CD4-positive, alpha-beta T cell treated with Interleukin-17A for 4 hours (primary cell): ENCODE measurements at regions not wholly inside any gene's neighbourhood (a gene's known extent, or its start where the extent isn't known, plus 50 kb on each side); places are given as distances from the start of the nearest gene placed in this dataset.

Source experiments
- DNase-seq: peaks from one replicate; pipeline ENCODE4 v3.0.0-alpha.2; 2020; ENCODE audit warnings: mixed read lengths

DNA sequence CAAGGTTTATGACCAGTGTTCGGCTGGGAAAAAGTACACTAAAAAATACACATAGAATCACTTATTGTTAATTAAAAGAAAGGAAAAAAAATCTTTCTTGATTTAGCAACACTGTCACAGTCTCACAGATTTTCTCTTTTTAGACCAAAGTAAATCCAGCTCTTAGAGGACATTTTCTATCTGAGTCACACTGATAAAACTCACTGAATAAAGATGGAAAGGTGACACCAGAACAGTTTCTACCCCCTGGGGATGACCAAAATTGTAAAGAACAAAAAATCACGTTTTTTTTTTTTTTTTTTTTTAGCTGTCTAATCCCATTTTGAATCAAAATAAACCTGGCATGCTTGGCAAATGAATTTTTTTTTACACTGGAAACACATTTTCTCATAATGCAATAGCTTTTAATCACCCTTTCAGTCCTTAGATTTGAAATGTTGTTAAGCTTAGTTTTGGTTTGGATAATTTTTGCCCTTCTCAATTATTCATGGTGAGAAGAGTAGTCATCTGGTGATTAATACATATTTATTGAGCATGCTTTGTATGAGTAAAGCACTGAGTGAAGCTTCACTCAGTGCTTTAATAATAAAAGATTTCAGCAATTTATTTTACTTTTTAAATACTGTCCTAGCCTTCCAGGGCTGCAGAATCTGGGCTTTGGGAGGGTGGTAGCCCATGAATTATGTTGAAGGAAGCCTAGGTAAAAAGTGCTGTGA is 886.3 kb downstream of the SLC4A3 start:
- no peak for DNase-seq

DNA sequence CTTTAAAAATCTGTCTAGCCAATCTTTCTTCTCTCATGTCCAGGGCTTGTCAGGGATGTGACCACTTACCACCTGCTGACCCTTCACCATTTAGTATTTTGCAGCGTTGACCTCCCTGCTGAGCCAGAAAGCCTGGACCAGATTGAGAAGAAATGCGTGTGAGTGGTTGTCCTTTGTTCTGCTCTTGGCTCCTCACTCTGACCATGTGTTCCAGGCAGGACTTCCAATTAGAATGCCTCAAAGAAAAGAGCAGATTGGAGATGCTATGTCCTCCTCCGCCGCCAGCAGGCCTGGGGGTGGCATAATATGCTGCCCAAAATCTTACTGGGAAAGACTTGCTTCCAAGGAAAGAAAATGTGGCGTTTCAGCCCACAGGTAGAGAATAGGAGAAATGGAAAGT is 894.1 kb downstream of the SLC4A3 start:
- no peak for DNase-seq

DNA sequence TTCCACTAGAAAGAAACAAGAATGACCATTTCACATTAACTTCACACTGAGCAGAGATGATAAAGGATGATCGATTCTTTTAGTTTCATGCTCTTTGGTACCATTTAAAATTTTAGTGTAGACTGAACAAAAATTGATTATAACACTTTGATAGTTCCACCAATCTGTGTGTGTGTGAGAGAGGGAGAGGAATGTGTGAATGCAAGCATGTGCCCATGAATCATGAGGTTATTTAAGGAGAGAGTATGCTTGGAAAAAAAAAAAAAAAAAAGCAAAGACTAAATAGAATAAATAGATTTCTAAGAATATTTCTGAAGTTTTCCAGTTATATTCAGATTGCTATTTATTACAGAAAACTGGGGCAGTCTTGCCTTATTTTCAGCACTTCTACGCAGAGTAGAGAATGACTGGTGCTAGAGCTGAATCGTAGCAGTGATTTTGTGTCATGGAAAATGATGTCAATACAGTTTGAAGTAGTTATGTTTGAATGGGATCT is 900.8 kb downstream of the SLC4A3 start:
- no peak for DNase-seq

DNA sequence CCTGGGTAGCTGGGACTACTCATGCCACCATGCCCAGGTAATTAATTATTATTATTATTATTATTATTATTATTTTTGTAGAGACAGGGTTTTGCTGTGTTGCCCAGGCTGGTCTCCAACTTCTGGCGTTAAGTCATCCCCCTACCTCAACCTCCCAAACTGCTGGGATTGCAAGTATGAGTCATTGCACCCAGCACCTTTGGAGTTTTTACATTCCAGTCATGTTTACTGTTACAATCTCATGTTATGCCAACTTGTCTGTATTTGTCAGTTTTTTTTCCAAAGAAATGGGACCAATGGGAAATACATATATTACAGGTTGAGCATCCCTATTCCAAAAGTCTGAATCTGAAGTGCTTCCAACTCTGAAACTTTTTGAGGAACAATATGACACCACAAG is 903.8 kb downstream of the SLC4A3 start:
- DNase-seq: no peak

DNA sequence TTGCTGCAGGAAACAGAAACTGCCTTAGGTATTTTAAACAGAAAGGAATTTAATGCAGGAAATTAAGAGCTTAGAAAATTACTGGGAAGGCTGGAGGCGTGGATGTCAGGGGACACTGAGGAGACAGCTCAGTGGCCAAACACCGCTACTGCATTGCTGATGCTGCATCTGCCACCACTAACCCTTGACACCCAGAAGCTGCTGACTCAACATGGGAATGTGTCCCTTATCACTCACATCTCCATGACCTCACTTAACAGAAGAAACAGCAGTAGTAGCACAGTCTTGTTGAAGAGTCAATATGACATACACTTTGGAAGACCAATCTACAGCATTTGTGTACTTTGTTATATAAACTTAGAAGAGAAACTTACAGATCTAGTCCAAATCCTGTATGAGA is 906.1 kb downstream of the SLC4A3 start:
- DNase-seq: no peak

DNA sequence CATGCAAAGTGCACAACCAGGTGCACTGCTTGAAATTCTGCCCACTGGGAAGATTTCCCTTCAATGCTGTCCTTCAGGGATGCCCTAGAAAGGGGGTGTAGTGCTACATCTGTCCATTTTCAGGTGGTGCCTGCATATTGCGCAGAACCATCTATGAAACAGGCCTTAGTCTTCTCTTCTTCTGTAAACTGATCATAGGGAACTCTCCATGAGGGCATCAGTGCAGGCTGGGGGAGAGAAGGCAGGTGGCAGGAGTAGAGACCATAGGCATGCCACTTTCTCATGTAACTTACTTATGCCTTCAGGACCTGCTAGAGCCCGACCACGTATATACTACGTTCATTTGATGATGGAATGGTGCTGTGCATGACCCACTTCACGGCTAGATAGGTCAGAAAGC is 912.1 kb downstream of the SLC4A3 start:
- no peak for DNase-seq

DNA sequence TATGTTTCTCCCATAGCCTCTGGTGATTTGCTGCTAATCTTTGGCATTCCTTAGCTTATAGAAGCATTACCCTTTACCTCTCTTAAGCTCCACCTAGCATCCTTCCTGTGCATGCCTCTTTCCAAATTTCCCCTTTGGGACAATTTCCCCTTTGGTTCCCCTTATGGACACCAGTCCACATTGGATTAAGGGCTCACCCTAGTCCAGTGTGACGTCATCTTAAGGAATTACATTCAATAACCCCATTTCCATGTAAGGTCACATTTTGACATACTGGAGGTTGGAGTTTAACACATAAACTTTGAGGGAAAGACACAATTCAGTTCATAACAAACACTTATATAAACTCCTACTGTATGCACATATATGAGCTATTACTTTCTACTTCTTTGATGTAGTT is 916.6 kb downstream of the SLC4A3 start:
- no peak for DNase-seq

DNA sequence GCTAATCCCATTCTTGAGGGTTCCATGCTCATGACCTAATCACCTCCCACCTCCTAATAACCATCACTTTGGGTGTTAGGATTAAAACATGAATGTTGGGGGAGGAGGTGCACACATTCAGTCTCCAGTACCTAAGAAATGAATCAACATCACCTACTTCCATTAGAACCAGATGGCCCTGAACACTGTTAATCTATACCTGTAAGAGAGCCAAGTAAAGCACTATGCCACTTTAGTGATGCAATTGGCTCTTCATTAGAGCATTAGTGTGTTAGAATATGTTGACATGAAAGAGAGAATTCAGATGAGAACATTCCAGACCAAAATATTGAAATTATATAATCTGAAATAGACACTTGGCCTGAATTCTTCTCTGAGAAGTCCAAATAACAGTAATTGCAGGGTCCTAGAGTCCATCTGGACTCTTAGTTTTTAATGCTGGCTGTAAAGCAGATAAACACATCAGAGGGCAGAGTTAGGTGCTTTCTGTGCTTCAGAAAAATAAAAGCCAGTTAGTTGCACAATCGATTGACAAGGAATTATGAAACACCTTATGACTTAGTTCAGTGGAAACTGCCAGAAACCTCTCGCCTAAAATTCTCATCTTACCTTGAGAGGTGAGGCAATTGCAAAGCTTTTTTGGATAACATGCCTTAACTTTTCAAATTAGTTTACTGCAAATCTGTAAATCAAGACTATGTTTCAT is 923.7 kb downstream of the SLC4A3 start:
- no peak for DNase-seq

DNA sequence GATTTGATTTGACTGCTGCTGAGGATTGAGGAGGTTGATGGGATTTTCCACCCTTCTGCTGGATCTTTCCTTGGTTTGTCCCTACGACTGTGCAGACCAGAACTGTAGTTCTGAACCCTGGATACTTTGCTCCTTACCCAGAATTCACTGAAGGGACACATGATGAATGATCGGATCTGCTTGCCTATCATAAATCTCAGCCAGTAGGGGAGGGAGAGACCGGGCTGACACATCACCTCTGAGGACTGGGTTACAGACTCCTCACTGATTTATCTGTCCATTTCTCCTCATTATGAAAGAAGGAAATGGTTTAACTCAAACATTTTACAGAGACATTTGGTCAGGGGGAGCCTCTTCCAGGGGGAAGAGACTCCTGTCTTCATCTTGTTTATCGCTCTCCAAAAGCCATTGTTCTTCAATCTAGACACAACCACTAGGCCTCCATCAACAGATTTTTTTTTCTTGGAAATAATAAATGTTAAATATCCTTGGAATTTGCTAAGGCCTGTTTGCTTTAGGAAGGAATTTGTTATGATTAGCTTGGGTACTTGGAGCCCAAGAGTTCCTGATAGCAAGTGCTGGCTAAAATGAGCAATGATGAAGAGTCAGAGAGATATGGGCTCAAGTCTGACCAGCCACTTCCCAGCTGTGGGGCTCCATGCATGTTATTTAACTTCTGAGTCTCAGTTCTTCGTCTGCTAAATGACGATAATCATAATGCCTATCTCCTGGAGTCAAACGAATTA is 925.5 kb downstream of the SLC4A3 start:
- DNase-seq: no peak

DNA sequence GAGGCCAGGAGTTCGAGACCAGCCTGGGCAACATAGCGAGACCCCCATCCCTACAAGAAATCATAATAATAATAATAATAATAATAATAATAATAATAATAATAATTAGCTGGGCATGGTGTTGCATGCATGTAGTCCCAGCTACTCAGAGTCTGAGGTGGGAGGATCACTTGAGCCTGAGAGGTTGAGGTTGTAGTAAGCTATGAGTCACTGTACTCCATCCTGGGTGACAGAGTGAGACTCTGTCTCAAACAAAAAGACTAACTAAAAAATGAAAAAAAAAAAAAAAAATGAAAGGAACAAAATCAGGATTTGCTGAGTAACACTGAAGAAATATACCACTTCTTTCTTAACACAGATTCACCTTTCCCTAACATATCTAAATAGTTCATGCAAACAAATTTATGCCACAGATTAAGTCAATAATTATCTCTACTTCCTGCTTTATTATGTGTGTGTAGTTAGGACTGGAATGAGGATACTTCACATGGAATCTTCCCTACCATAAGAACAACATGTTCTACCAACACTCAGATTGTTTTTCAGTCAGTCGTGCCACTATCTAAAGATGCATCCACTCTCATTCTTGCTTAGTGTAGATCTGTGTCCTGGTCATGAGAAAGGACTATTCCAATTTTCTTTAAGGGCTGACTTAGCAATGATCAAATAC is 928.7 kb downstream of the SLC4A3 start:
- DNase-seq: no peak

DNA sequence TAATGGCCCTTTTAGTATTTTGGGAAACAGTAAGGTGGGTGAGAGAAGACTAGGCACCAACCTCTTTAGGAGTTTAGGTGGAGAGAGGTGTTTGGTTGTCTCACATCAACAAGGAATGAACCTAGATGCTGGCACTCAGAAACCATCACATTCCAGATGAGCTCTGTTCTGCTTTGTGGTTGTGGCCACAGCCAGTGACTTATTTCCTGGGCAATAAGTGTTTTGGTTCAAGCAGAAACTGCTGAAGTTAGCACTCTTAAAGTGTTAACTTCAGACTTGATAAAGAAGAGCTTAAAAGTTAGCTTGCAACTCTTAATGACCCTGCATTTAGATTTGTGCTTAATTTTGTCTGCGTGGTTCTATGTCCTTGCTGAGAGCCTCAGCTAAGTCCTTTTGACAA is 929.2 kb downstream of the SLC4A3 start:
- DNase-seq: no peak

DNA sequence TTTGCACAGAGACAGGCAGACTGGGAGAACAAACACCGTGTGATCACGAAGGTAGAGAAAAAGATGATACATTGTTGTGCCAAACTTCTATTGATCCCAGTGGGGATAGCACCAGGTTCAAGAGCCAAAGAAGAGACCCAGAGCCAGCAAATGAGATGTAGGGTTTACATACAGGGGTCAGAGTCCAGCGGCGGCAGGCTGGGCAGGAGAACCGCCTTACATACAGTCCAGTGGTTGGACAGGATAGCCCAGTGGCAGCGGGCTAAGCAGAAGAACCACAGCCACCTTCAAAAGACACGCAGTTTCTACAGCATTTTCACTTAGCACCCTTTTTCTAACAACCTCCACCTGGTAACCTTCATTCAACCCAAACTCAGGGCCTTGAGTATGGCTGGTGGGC is 932.8 kb downstream of the SLC4A3 start:
- DNase-seq: no peak

DNA sequence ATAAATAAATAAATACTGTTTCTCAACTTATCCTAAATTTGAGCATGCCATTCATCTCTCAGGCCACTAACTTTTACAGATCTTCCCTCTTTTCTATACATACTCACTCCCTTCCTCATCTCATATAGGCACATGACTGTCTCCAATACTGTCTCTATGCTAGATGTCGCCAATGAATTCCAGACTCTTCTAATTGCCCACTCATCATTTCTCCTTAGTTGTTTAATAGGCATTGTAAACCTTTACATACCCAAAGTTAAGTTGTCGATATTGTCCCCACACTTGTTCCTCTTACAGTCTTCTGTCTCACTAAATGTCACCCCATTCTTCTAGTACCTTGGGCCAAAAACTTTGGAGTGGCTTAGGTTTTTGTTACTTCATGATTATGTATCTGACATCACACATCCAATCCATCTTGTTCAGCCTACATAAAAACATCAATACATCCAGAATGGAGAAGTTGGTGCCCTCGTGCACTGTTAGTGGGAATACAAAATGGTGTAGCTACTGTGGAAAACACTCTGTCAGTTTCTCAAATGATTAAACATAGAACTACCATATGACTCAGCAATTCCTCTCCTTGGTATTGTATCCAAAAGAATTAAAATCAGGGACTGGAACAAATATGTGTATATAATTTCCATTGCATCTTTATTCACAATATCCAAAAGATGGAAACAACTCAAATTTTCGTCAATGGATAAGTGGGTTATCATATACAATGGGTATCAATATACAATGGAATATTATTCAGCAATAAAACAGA is 935.1 kb downstream of the SLC4A3 start:
- DNase-seq: no peak

DNA sequence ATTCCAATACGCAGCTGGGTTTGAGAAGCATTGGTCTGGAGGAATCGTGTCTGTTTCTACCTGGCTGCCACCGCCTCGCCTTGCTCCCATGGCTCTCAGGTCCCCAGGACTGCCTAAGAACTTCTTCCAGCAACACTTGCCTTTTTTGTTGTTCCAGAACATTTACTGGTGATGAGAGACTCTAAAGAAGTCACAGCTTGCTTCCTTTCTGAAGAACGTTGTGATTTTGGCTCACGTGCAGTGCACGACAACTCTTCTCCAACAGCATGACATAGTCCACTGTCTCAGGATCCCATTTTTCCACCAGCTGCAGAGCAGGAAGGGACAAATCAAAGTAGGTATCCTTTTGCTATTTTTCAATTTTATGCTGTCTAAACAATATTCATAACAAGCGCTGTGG is 940.9 kb downstream of the SLC4A3 start:
- no peak for DNase-seq

DNA sequence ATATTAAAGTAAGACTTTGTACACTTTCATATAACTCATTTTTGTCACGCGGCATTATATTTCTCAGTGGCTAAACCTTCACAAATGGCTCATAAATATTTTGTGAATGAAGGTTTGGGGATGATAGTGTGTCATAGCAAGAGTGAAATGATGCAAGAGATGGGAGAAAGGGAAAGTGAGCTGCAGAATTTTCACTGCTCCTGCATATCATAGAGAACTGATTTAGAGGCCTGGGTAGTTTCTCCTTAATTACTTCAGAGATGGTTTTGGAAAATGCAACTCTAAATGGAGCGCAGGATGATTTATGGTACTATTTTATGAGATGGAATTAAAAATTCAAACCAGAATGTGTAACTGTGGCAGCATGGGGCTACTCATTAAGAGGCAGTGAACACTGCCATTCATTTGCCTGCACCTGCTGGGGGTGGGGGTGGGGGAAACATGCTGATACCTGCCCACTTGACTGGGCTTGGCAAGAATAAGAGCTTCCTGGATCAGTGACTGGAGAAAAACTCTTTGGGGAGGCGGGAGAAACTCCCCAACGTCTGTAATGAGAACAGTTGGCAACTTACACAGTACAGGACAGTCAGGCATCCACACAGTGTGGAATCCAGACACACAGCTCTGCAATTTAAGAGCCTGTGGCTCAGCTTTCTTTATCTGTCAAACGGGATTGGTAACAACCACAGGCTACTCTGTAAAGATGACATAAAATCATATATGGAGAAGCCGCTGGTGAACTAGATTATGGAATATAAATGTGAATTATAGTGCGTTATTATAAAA is 941.9 kb downstream of the SLC4A3 start:
- no peak for DNase-seq

DNA sequence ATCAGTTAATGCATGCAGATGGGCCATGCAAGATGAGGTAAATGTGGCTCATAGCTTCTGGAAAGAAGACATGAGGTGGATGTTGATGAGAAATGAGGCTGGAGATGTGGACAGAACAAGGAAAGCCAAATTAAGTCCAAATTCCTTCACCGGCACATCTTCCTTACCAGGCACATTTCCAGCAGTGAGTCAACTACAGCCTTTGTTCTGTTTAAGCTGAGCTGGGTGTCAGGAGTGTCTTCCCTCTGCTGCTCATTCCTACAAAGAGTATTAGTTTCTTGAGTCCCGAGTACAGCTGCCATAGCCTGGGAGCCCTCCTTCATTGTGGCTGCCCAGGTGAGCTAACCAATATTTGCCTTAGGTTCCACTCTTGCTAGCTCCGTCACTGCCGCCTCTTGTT is 945.0 kb downstream of the SLC4A3 start:
- no peak for DNase-seq

DNA sequence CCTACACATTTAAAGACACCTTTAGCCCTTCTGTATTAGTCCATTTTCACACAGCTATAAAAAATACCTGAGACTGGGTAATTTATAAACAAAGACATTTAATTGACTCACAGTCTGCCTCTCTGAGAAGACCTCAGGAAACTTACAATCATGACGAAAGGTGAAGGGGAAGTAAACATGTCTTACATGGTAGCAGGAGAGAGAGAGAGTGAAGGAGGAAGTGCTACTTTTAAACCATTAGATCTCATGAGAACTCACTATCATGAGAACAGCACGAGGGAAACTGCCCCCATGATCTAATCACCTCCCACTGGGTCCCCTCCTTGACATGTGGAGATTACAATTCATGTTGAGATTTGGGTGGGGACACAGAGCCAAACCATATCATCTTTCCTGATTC is 946.6 kb downstream of the SLC4A3 start:
- no peak for DNase-seq

DNA sequence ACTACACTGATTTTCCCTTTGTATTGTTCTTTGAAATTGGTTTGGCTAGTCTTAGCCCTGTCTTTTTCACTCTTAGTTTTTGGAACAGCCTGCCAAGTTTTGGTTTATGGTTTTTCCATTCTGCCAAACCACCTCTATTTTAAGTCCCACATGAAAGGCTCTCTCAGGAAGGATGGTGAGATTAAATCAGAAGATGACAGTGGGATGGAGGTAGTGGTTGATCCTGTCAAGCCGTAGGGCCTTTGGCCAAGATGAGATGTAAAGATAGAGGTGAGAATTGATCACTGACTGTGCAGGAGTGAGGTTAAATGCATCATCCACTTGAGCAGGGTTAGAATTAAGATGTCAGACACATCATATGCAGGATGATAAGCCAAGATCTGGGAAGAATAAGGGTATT is 948.5 kb downstream of the SLC4A3 start:
- no peak for DNase-seq

DNA sequence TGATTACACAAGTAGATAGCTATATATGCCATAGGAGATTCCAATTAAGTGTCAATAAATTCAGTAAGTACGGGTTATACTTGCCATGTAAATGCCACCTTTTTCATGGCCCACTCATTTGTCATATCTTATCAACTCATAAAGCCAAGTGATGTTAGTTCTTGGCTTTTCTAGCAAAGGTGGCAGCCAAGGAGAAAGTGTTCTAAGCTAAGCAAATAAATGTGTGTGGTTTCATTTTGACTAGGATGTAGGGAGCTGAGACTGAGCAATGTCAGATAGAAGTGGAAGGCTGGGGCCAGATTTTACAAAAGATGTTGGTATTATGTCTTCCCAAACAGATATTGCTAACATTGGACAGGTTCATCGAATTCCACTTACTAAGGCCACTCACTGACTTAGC is 952.0 kb downstream of the SLC4A3 start:
- no peak for DNase-seq

DNA sequence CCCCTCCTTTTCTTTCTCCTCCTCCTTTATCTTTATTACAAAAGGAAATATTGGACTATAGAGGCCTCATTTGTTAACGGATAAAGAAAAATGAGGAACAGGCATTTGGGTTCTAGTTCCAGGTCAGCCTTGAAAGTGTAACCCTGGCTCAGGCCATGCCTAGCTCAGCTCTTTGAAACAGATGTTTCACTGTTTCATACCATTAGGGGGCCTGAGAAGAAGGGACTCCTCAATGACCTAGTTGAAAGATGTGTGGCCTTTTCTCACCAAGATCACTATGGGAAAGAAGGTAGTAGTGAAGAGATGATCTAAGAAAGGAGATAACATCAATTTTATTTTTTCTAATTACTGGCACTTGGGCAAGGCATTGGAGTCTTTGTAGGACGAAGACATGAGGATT is 952.7 kb downstream of the SLC4A3 start:
- no peak for DNase-seq

DNA sequence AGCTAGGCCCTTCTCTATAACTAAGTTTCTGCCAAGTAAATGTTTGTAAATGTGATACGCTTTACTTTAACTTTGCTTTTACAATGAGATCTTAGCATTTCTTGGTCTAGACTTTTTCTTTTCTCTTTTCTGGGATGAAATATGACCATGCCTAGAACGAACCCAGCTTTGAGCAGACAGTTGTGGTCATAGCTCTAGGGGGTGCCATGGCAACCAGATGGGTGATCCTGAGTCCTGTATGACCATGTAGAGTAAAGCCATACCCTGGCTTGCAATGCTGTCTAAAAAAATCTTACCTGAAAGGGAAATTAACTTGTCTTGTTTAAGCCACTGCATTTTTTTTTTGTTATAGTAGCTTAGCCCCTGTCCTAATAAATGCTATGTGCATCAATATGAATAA is 956.3 kb downstream of the SLC4A3 start:
- no peak for DNase-seq

DNA sequence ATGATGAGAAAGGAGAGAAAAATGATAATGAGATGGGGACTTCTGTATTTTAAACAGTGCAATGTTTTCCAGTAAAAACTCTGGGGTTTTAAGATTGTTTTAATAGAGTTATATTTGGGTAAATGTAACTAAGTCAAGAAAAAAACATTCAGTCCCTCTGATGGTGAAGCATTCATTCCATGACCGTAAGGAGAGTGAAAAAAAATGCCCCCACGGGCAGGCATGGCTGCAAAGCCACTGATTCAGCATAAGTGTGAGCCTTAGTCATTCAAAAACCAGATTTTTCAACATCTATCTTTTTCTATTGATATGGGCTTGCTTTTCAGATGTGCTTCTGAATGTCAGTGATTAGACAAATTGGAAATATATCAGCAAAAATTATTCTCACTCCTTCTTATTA is 957.8 kb downstream of the SLC4A3 start:
- DNase-seq: no peak
